Inflammatory macrophage treated with lipopolysaccharide for 1 hour (primary cell): ENCODE measurements at regions not wholly inside any gene's neighbourhood (a gene's known extent, or its start where the extent isn't known, plus 50 kb on each side); places are given as distances from the start of the nearest gene placed in this dataset.
A peak's percentile ranks its signal among the peaks of the same experiment; 100 is the strongest.

Experiments
- DNase-seq, 2 donors: peaks; one replicate each; pipeline ENCODE4 v3.0.0-alpha.2; 2020 to 2022

DNA sequence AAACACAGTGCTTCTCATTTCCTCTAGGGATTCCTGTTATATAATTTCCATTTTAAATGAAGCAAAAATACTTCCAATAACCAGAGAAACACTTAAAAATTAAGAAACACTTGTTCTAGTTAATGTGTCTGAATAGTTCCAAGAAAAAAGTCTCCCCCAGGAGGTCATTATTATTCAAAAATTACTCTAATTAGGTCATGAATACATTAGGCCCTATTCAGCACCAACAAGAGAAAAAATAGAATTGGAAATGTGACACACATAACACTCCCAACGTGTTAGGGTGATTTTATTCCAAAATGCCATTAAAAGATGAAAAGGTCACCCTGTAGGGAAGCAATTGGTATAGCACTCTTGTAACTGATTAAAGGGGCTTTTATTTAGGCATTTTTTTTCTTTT, 382.1 kb downstream of the TUSC7 start:
- no peak for DNase-seq

DNA sequence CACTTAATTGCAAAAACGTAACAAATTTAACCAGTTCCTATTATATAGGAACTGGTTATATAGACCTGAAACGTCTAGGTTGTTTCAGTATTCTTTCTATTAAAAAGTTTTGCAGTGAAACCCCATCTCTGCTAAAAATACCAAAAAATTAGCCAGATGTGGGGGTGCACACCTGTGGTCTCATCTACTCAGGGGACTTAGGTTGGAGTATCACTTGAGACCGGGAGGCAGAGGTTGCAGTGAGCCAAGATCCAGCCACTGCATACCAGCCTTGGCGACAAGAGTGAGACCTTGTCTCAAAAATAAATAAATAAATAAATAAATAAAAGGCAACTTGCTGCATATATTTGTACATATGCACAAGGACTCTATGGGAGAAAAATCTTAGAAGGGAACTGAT, 387.0 kb downstream of the TUSC7 start:
- no peak for DNase-seq

DNA sequence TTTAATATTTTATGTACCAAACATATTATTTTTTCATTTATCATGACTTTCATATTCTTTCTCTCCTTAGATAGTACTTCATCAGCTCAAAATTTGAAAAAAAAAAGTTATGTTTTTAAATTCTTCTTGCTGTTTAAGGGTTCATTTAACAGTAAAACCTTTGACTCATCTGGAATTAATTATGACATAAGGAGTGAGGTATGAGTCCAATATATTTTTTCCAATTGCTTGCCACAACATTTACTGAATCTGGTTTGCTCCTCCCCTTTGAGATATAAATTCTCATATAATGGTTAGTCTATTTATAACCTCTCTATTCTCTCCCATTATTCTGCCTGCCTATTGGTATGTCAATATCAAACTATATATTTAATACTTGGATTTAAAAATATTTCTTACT, 387.8 kb downstream of the TUSC7 start:
- no peak for DNase-seq

DNA sequence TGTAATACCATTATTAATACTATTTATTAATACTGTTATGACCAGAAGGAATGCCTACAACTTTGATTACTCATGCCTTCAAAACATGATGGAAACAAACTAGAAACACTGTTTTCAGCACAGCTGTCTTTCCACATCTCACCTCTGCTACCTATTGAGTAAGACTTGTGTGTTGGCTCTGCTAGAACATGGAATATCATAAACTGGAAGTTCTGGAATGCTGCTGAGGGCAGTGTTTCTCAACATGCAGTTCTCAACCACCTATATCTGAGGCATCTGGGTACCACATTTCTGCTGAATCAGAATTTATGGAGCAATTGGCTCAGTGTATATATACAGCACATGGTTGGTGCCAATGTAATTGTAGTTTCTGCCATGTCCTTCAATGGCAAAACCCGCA, 392.1 kb downstream of the TUSC7 start:
- no peak for DNase-seq

DNA sequence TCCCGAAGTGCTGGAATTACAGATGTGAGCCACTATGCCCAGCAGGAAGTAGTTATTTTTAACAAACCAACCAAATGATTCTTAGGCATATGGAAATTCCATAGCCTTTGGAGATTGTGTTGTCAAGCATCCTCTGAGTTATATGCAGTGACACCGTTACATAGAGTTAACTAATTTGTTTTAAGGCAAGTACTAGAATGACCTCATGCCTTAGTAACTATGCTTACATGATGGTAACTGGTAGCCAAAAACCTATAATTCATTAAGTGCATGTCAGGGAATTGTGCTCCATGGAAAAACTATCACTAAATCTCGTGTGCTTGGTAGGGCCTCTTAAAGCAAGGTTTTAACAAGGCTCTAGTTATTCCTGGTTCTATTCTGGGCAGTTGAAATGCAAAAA, 392.8 kb downstream of the TUSC7 start:
- DNase-seq, result no peak

DNA sequence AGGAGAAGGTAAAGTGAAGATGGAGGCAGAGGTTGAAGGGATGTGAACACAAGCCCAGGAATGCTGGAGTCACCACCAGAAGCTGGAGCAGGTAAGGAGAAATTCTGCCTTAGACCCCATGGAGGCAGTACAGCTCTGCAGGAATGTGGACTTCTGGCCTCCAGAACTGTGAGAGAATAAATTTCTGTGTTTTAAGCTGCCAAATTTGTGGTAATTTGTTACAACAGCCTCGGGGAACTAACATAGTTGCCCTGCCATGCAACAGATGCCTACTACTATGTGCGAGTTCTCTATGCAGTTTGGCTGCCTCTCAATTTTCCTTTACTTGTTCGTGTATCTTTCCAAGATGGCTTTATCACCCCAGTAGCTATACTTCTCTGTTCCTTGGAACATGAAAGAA, 394.1 kb downstream of the TUSC7 start:
- no peak for DNase-seq

DNA sequence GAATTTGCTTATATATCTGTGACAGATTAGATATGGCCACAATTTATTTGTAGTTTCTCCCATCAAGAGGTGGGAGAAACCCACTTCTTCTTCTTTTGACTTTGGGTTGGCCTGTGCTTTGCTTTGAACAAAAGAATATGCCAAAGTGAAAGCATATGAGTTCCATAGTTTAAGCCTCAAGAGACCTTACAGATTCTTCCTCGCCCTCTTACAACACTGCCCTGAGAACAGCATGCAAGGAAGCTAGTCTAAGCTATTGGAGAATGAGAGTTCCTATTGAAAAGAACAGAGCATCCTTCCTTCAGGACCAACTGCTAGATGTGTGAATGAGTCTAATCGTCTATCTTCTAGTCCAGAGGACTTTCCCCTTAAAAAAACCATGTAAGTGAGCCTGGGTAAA, 394.8 kb downstream of the TUSC7 start:
- DNase-seq, result no peak

DNA sequence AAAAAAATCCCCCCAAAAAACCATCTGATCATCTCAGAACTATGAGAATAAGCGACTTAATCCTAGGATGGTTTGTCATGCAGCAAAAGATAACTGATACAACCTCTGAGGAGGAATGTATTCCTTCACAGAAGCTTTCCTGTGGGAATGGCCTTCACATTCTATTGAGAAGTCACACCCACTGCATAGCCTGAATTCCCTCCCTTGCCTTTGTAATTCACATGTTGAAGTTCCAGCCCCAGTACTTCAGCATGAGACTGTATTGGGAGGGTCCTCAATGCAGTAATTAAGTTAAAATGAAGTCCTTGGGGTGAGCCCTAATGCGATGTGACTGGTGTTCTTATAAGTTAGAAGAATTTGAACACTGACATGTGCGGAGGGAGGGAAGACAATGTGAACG, 395.2 kb downstream of the TUSC7 start:
- DNase-seq, result no peak

DNA sequence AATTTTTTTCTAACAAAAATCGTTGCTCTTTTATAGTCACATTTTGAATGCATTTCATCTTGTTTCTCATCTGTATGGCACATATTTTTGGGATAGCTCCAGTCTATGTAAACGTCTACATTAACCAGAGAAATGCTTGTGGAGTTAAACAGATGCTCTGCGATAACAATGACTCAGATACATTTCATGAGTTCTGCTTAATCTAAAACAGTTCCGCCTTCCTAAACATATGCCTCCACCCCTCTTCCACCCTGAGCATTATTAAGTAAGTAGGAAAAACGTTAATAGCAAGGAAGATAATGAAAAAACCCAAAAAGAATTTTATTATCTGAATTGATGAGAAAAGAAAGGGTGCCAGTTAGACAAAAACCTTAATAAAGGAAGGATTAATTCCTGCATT, 396.1 kb downstream of the TUSC7 start:
- no peak for DNase-seq

DNA sequence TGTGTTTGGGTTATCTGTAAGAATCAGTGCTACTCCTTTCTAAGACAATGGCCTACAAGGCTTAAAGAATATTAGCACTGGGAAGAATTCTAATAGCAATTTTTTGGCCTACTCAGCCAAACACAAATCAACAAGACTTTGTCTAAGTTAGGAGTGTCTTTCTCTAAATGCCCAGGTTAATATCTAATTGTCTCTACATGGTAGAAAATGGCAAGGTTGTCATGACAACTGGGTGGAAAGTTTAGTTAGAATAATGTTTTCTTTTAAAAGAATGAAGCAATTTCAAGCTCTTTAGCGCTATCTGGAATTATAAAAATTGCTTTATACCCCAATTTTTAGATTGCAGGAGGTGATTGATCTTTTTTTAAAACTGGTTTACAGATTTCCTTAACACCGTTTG, 396.8 kb downstream of the TUSC7 start:
- DNase-seq, result no peak

DNA sequence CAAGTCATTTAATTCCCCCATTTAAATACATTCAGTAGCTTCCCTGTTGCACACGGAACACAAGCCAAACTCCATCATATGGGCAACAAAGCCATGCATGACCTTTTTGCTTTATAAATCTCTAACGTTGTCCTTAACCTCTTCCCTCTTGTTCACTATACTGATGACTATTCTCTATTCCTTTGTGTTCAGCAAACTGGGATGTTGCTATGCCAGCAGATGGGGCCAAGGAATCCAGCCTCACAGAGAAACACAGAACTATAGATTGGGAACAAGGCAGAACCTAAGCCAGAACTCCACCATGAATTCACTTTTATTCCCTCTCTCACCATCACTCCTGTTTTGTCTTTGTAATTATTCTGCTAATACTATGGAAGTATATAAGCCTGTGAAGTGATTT, 398.4 kb downstream of the TUSC7 start:
- DNase-seq, result no peak

DNA sequence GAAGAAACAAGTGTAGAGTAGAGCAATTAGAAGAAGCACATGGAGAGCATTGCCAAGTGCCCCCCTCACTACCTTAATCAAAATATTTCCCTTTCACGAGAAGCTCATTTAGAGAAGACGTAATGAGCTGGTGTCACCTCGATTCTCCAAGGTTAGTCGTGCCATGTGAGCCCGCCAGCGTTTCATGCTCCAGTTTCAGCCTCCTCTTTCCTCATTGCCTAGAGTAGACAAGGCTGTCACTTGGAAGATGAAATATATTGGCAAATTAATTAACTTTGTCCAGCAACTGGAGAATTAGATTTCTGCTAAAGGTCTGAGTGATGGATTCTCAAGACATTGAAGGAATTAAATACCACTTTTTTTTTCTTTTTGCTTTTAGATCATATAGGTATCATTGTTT, 399.6 kb downstream of the TUSC7 start:
- DNase-seq, result no peak

DNA sequence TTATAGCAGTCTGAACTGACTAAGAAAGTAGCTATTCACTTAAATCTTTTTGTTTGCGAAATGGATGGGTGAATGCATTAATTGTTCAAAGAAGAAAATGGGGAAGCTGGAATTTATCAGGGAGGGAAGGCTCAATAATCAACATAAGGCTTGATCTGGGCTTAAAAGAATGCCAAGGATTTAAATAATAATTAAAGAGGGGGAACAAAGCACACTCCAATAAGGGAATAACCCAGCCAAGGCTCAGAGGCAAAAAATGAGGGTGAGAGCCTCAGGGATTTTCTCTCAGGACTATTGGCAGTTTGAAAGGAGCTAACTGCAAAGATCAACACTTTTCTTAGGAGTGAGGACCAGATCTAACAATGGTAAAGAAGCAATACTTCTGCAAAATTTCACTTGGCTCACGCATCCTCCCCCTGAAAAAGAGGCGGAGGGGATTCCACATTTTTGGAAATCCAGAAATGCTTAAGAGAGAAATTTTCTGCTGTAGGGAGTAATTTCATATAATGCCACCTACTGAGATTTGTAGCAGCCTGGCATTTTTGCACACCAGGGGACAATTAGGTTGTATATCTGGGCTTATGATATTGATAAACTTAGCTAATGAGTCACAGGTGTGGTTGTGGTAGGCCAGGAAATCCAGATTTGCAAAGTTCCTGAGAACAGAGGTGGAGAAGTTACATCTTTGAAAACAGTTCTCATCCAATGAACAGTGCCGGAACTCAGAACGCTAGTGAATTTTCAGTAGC, 405.1 kb downstream of the TUSC7 start:
- DNase-seq, result no peak

DNA sequence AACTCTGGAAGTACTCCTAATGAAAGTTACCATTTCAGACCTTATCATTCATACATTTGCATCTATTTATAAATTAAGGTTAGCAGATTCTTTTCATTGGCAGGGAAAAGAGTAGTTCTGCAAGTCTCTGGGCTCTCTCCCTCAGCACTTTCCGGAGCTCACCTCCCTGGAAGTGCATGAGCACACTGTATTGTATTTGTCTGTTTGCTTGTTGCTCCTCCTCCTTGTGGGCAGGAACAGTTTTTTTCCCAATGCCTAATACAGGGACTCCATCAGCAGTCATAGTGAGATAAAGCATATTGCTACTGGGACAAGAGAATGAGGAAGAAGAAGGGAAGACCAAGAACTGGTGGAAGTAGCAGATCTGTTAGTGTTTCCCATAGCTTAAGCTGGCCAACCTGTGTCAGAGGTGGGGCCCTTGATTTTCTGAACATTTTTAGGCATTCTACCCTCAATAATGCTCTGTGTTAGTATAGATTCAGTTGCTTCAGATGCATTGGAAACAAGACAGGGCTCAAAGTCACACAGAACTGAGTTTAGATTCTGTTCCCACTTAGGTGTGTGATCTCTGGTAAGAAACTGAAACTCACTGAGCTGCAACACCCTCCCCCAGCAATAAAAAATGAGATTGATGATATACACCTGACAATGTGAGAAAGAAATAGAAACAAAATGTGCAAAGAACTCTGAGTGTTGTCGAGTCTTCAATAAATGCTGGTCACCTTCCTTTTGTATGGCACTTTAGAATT, 407.8 kb downstream of the TUSC7 start:
- DNase-seq, result no peak

DNA sequence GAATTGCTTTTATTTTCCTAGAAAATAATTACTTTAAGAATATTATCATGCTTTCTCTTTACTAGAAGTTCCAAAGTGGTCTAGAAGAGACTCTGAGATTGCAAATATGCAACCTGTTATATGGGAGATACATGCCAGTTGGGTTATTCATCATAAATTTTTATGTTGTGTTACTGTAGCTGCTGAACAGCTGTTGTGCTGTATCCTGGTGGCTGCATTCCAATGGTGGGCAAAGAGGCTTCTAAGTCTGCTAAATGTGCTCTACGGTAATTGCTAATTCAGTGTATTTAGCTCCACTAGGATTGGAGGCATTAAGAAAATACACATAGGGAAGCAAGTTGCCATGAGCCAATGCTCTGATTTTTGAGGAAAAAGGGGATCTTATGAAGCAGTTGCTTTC, 409.0 kb downstream of the TUSC7 start:
- no peak for DNase-seq

DNA sequence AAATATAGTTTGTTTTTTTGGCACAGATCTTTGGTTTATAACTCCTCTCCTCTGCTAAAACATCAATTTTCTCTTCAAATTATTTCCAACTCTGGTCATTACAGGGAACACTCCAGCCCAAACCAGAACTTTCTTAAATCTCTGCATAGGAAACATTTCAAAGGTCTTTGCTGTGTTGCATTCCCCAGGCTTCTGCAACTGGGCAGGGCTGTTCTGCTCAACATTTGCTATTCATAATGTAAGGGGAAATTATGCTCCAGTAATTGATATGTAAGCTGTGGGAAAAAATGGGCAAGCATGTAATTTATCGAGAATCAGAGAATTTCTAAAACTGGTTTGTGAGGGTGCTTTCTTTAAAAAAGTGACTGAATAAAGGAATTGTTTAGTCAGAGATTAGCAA, 410.4 kb downstream of the TUSC7 start:
- no peak for DNase-seq

DNA sequence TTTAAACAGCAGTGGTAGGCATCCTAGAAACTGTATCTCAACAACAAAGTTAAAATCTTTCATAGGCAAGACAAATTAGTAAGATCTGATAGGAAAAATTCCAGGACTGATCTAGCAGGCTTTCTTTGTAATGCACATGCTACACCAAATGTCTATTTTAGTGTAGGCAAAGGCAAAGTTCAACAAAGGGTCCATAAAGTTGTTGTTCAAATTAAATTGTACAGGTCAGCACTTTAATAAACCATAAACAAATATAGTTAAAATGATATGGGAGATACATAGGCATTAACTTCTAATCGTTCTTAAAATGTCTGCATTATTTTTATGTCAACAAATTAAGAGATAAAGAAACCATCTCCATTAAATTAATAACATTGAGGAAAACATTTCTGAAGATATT, 413.0 kb downstream of the TUSC7 start:
- DNase-seq, result no peak

DNA sequence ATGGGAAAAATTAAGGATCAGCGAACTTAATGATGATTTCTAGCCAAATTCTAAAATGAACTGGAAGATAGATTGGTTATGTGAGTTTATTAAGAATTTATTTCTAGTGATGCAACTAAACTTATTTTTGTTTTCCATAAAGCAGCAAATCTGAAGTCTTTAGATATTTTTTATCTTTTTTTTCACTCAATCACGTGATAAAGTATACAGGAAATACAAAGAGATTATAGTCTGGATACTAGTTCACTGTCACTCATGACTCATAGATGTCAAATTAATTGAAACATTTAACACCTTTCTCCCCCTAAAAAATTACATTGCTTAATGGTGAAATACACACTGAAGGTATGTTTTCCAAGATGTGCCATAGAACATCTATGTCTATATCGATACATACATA, 416.9 kb downstream of the TUSC7 start:
- DNase-seq, result no peak

DNA sequence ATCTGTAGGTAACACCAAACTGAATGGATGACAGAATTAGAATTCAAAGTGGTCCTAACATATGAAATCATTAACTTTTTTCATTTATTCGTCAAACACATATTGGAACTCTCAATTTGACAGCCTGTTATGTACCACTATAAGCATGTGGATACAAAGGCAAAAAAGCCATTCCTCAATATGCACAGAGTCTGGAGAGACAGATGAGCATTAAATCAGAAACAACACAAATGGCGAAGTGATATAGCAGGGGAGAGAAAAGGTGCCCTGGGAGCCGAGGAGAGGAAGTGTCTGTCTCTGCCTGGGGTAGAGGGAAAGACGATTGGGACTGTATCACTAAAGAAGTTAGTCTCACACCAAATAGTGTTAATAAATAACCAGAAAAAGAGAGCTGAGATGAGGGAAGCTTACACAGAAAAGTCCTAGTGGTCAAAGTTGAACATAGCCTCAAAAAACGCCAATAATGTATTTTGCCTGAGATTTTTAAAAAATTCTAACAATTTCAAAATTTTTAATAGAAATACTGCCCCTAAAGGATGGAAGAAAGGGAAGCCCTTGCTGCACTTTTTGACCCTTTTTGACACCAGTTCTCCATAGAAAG, 417.5 kb downstream of the TUSC7 start:
- DNase-seq, result no peak

DNA sequence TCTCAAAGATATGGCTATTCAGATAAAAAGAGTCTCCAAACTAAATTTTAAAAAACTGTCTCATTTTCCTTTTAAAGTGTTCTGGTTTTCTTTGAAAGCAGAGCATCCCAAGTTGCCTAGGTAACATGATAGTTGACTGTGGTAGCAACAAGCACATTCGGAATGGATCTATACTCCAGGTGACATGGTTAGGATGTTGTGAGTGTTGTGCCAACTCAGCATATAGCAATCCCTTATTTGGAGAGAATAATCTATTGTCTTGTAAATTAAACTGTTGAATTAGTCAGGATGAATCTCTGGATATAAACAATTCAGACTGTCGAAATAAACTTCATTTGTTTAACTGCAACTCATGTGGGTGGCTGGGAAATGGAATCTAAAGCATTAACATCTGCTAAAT, 418.6 kb downstream of the TUSC7 start:
- DNase-seq, result no peak

DNA sequence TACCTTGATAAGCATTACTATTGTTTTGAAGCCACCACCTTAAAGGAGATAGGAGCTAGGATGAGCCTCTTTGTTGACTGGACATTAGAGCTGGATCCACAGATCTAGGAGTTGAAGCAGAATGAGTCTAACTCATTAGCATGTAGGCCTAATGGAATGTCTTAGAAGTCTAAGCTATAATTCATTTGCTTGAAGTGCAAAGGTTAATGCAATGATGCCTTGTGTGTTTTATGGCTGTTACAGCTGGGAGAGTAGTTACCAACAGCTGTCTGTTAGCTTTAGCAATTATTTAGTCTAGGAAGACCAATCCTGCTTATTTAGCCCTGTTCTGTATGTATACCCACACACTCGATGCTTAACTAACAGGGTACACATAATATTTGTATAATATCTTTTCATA, 419.3 kb downstream of the TUSC7 start:
- DNase-seq, result no peak

DNA sequence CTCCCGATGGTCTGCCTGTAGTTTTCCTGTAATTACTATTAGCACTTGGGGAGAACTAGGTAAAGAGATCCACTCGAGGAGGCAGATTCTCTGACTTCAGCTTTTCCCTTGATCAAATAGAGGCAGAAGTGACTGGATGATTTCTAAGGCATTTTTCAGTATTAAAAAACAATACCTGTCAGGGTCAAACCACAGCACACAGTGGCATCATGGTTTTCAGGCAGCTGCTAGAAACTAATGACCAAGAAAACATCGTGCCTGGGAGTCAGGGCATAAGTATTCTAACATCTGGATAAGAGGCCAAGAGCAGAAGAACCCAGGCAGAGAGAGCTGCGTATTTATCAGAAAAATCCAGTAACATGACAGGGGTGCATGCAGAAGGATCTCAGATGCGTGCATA, 419.9 kb downstream of the TUSC7 start:
- no peak for DNase-seq

DNA sequence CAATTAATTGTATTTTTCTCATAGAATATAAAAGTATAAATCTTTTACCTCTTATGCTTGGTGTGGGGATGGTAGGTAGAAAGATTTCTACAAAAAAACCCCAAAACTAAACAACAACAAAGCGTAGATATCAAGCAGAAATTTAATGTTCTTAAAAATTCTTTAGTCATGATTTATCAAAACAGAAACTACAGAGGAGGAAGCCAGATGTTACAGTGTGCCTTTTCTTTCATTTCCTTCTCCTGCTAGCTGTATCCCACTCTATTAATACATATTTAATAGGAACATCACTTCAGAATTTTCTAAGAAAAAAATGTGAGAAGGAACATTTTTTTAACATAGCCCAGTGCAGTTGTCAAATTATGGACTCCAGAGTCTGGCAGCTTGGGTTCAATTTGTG, 420.6 kb downstream of the TUSC7 start:
- peak in 1 of 2 donors; percentile 1 for DNase-seq

DNA sequence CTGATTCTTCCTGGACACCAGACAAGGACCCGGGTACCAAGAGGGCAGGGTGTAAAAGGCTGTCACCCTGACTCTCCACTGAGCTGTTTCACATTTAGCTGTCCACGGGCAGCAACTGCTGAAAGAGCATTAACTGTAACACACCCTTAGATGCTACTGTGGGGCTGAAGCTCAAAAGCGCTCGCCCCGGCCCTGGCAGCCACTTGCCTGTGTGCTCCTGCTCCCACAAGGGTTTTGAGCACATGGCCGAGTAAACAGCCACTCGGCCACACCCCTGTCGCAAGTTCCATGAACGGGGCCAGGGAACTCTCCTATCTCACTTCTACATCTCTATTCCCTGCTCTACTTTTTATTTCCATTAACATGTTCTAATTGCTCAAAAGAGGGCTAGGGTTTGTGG, 421.7 kb downstream of the TUSC7 start:
- DNase-seq, result no peak

DNA sequence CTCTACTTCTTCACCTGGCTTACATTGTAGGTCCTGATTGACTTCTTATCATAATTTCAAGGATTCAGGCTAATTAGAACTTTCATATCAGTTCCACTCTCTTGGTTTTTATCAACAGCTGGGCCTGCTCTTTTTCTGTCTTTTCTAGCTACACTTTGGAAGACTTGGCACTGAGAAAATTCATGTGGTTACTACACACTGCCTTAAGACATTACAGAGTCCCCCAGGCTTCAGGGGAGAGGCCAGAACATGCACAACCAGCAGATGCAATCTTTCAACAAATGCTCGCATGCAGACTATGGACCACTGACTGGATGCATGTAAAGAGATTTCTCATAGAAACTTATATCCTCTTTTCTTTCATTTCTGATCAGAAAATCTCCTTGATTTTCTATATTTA, 423.5 kb downstream of the TUSC7 start:
- DNase-seq, result no peak
